SK-N-SH treated with all-trans-retinoic acid at 6 μM for 48 hours (cell line): ENCODE measurements at regions not wholly inside any gene's neighbourhood (a gene's known extent, or its start where the extent isn't known, plus 50 kb on each side); places are given as distances from the start of the nearest gene placed in this dataset.
A peak's percentile ranks its signal among the peaks of the same experiment; 100 is the strongest.

Experiments
- ATAC-seq: fragments of 200-7000 bp; cut with Tn5 transposase; 3 replicates; pipeline ENCODE4 v1.9.1; 2020; ENCODE audit warnings: mild to moderate bottlenecking, moderate library complexity
- BACH2 ChIP-seq: fragments of 250-450 bp; sonication (Bioruptor Pico); IDR thresholded peaks from 2 replicates; pipeline ENCODE4 v1.9.0; 2021; ENCODE audit warnings: mild to moderate bottlenecking, borderline replicate concordance
- CREB5 ChIP-seq: fragments of 250-450 bp; sonication (Bioruptor Pico); IDR thresholded peaks from 2 replicates; pipeline ENCODE4 v1.5.1; 2020; ENCODE audit warnings: low read depth, mild to moderate bottlenecking, moderate library complexity
- CSDC2 ChIP-seq: fragments of 250-450 bp; sonication (Bioruptor Pico); IDR thresholded peaks from 2 replicates; pipeline ENCODE4 v1.5.0; 2020; ENCODE audit warnings: mild to moderate bottlenecking, moderate library complexity
- CSRNP3 ChIP-seq: fragments of 250-450 bp; sonication (Bioruptor Pico); IDR thresholded peaks from 2 replicates; pipeline ENCODE4 v1.5.1; 2021; ENCODE audit warnings: mild to moderate bottlenecking, moderate library complexity
- ESRRG ChIP-seq: fragments of 250-450 bp; sonication (Bioruptor Pico); IDR thresholded peaks from 2 replicates; pipeline ENCODE4 v1.6.1; 2021; ENCODE audit warnings: mild to moderate bottlenecking
- GLIS3 ChIP-seq: fragments of 250-450 bp; sonication (Bioruptor Pico); IDR thresholded peaks from 2 replicates; pipeline ENCODE4 v1.5.0; 2020; ENCODE audit warnings: mild to moderate bottlenecking, moderate library complexity
- ISL1 ChIP-seq: fragments of 250-450 bp; sonication (Bioruptor Pico); IDR thresholded peaks from 2 replicates; pipeline ENCODE4 v2.1.2; 2022; ENCODE audit warnings: mild to moderate bottlenecking, moderate library complexity
- OSR1 ChIP-seq: fragments of 250-450 bp; sonication (Bioruptor Pico); IDR thresholded peaks from 2 replicates; pipeline ENCODE4 v1.8.0; 2022; ENCODE audit warnings: moderate library complexity, mild to moderate bottlenecking, inconsistent platforms
- RARB ChIP-seq: fragments of 250-450 bp; sonication (Bioruptor Pico); IDR thresholded peaks from 2 replicates; pipeline ENCODE4 v1.8.0; 2021; ENCODE audit warnings: mild to moderate bottlenecking, moderate library complexity
- SNAI2 ChIP-seq: fragments of 250-450 bp; sonication (Bioruptor Pico); IDR thresholded peaks from 2 replicates; pipeline ENCODE4 v1.5.0; 2020; ENCODE audit warnings: mild to moderate bottlenecking, moderate library complexity
- TOX ChIP-seq: fragments of 250-450 bp; sonication (Bioruptor Pico); IDR thresholded peaks from 2 replicates; pipeline ENCODE4 v1.8.0; 2021; ENCODE audit warnings: mild to moderate bottlenecking, moderate library complexity, borderline replicate concordance
- ZC3H10 ChIP-seq: fragments of 250-450 bp; sonication (Bioruptor Pico); IDR thresholded peaks from 2 replicates; pipeline ENCODE4 v1.5.1; 2021; ENCODE audit warnings: mild to moderate bottlenecking, moderate library complexity
- ZFP30 ChIP-seq: fragments of 450-650 bp; formaldehyde crosslinking; IDR thresholded peaks from 2 replicates; pipeline ENCODE4 v1.5.0; 2022; ENCODE audit warnings: mild to moderate bottlenecking, moderate library complexity
- ZNF70 ChIP-seq: fragments of 450-650 bp; formaldehyde crosslinking; IDR thresholded peaks from 2 replicates; pipeline ENCODE4 v1.5.0; 2020; ENCODE audit warnings: mild to moderate bottlenecking, moderate library complexity
- ZNF8 ChIP-seq: fragments of 450-650 bp; formaldehyde crosslinking; IDR thresholded peaks from 2 replicates; pipeline ENCODE4 v1.5.0; 2020; ENCODE audit warnings: mild to moderate bottlenecking, moderate library complexity
- TF ChIP-seq, protein P1 (sequence below): fragments of 250-450 bp; sonication (Bioruptor Pico); IDR thresholded peaks from 2 replicates; pipeline ENCODE4 v1.5.0; 2020; ENCODE audit warnings: mild to moderate bottlenecking, moderate library complexity
- TF ChIP-seq, protein P2 (sequence below): fragments of 250-450 bp; sonication (Bioruptor Pico); IDR thresholded peaks from 2 replicates; pipeline ENCODE4 v1.8.0; 2021; ENCODE audit warnings: low read depth, mild to moderate bottlenecking, moderate library complexity, borderline replicate concordance

DNA sequence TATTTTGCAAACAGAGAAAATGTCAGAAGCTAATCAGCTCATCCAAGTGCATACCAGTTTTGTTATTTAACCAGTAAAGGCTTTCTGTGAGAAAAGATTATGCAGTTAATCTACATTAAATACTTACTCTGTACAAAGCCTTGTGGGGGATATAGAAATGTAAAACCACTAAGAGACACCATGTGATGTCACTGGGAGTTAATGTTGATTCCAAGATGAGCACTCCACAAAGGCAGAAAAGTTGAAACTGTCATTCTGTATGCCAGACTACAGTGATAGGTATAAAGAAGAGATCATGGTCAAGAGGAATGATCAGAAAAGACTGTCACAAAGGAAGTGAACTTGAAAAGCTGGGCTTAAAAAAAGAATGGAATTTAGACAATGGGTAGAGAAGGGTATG, 100.3 kb upstream of the SGIP1 start:
- ATAC-seq: no peak
- TF ChIP-seq BACH2: no peak
- no peak for TF ChIP-seq ESRRG (CRISPR knock-in tag)
- TF ChIP-seq GLIS3 (CRISPR knock-in tag): no peak
- no peak for TF ChIP-seq ZC3H10 (CRISPR knock-in tag)
- TF ChIP-seq CREB5 (CRISPR knock-in tag): no peak
- no peak for TF ChIP-seq CSRNP3 (CRISPR knock-in tag)
- no peak for TF ChIP-seq OSR1 (CRISPR knock-in tag)
- TF ChIP-seq, protein P1, sequence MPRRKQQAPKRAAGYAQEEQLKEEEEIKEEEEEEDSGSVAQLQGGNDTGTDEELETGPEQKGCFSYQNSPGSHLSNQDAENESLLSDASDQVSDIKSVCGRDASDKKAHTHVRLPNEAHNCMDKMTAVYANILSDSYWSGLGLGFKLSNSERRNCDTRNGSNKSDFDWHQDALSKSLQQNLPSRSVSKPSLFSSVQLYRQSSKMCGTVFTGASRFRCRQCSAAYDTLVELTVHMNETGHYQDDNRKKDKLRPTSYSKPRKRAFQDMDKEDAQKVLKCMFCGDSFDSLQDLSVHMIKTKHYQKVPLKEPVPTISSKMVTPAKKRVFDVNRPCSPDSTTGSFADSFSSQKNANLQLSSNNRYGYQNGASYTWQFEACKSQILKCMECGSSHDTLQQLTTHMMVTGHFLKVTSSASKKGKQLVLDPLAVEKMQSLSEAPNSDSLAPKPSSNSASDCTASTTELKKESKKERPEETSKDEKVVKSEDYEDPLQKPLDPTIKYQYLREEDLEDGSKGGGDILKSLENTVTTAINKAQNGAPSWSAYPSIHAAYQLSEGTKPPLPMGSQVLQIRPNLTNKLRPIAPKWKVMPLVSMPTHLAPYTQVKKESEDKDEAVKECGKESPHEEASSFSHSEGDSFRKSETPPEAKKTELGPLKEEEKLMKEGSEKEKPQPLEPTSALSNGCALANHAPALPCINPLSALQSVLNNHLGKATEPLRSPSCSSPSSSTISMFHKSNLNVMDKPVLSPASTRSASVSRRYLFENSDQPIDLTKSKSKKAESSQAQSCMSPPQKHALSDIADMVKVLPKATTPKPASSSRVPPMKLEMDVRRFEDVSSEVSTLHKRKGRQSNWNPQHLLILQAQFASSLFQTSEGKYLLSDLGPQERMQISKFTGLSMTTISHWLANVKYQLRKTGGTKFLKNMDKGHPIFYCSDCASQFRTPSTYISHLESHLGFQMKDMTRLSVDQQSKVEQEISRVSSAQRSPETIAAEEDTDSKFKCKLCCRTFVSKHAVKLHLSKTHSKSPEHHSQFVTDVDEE (CRISPR knock-in tag): no peak
- TF ChIP-seq ZNF70 (CRISPR knock-in tag): no peak
- no peak for TF ChIP-seq ZFP30
- TF ChIP-seq TOX (CRISPR knock-in tag): no peak
- TF ChIP-seq ZNF8 (CRISPR knock-in tag): no peak
- TF ChIP-seq, all 23 proteins: peak for 0

DNA sequence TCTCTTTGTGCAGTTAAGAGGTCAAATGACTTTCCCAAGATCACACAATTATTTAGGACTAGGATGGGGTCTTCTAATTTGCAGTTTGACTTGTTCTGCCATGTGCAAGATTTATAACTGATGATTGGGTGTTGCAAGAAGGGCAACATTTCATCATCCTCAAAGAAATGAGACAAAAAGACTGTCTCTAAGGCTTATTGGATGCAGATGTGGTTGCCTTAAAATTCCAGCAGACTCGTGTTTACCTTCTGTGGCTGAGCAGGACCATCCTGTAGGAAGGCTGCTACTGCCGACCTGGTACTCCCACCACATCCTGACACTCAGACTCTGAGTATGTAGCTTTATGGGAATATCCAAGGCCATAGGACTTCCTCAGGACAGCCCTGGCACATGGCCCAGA, 99.9 kb upstream of the SGIP1 start:
- TF ChIP-seq ZNF70 (CRISPR knock-in tag) (no peak), BACH2 (no peak), ISL1 (CRISPR knock-in tag) (no peak), ZFP30 (no peak), ZNF8 (CRISPR knock-in tag) (no peak), CSRNP3 (CRISPR knock-in tag) (no peak)
- ATAC-seq: no peak

- no peak for ATAC-seq
- no peak for TF ChIP-seq GLIS3 (CRISPR knock-in tag)
- no peak for TF ChIP-seq CREB5 (CRISPR knock-in tag)
- TF ChIP-seq RARB: no peak
- no peak for TF ChIP-seq ZNF8 (CRISPR knock-in tag)
- no peak for TF ChIP-seq CSDC2 (CRISPR knock-in tag)
- no peak for TF ChIP-seq SNAI2 (CRISPR knock-in tag)
Observed at GRCh38 chr1:66435541-66435940, 98.4 kb upstream of the SGIP1 start.

DNA sequence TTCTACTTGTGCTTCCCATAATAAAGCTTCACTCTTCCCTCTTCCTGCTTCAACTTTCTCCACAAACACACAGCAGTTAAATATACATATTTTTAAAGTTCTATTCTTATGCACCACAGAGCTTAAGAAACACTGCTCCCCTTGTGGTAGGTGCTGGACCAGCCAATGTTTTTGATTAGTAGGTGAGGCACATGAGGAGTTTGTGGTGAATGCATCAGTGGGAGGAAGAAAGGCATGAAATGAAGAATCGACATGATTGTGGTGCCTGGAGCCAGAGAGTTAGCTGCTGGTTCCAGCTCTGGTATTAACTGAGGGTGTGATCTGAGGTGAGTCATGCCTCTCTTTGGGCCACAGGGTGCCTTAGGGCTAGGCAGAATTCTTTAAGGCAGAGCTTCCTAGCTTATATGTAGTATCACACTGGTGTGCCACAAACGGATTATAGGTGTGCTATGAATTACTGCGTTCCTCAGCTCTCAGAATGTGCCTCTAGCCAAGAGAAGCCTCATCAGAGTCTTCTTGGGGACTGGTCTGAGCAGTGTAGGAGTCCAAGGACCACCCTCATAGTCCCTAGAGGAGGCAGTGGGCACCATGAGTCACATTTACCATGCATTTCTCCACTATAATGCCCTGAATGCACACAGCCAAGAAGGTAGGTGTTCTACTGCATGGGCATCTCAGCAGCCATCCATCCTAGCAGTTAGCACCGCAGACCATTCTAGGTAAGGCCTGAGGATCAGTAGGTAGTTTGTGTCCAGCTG, 97.4 kb upstream of the SGIP1 start:
- ATAC-seq: peak; percentile 84
- TF ChIP-seq OSR1 (CRISPR knock-in tag): no peak
- TF ChIP-seq, protein P2, sequence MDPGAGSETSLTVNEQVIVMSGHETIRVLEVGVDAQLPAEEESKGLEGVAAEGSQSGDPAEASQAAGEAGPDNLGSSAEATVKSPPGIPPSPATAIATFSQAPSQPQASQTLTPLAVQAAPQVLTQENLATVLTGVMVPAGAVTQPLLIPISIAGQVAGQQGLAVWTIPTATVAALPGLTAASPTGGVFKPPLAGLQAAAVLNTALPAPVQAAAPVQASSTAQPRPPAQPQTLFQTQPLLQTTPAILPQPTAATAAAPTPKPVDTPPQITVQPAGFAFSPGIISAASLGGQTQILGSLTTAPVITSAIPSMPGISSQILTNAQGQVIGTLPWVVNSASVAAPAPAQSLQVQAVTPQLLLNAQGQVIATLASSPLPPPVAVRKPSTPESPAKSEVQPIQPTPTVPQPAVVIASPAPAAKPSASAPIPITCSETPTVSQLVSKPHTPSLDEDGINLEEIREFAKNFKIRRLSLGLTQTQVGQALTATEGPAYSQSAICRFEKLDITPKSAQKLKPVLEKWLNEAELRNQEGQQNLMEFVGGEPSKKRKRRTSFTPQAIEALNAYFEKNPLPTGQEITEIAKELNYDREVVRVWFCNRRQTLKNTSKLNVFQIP (CRISPR knock-in tag): no peak
- no peak for TF ChIP-seq CSRNP3 (CRISPR knock-in tag)
